A673 (cell line): ENCODE measurements at regions not wholly inside any gene's neighbourhood (a gene's known extent, or its start where the extent isn't known, plus 50 kb on each side); places are given as distances from the start of the nearest gene placed in this dataset.

Experiments
- EZH2 ChIP-seq: fragments of 200-600 bp; sonication (generic); IDR thresholded peaks from 2 replicates; pipeline ENCODE4 v1.6.1; 2017; ENCODE audit warnings: borderline replicate concordance, low read depth, mild to moderate bottlenecking, mixed read lengths, antibody characterized with exemption, low read length; ENCODE audit not compliant: poor library complexity, severe bottlenecking
- TF ChIP-seq, protein P1 (sequence below): fragments of 300-800, 200-600 bp; sonication (generic); conservative IDR thresholded peaks from 2 replicates; pipeline ENCODE4 v1.5.1; 2017; ENCODE audit warnings: low read depth, mild to moderate bottlenecking, antibody characterized with exemption, low read length, moderate library complexity, mixed read lengths

DNA sequence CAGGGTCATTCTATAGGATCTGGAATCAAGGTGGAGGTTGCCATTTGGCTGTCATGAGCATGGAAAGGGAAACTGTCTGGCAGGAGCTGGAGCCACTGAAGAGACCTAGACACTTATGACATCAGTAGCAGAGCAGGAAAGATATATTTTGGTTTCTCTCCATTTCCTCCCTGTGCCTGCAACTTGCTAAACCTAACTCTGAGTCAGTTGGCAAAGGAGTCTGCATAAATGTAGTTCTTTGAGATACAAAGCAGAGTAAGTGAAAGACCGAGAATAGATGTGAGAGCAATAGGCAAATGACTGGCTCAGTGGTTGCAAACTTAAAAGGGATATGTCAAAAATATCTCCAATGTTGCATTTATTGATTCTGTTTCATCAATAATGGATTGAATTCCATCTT is 757.7 kb downstream of the KCNJ3 start:
- TF ChIP-seq, protein P1, sequence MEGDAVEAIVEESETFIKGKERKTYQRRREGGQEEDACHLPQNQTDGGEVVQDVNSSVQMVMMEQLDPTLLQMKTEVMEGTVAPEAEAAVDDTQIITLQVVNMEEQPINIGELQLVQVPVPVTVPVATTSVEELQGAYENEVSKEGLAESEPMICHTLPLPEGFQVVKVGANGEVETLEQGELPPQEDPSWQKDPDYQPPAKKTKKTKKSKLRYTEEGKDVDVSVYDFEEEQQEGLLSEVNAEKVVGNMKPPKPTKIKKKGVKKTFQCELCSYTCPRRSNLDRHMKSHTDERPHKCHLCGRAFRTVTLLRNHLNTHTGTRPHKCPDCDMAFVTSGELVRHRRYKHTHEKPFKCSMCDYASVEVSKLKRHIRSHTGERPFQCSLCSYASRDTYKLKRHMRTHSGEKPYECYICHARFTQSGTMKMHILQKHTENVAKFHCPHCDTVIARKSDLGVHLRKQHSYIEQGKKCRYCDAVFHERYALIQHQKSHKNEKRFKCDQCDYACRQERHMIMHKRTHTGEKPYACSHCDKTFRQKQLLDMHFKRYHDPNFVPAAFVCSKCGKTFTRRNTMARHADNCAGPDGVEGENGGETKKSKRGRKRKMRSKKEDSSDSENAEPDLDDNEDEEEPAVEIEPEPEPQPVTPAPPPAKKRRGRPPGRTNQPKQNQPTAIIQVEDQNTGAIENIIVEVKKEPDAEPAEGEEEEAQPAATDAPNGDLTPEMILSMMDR = no peak
- no peak for TF ChIP-seq EZH2
